GM23338 (cell line): ENCODE measurements at regions not wholly inside any gene's neighbourhood (a gene's known extent, or its start where the extent isn't known, plus 50 kb on each side); places are given as distances from the start of the nearest gene placed in this dataset.

Experiments
- CREB1 ChIP-seq: fragments of 250-450 bp; sonication (Bioruptor Pico); IDR thresholded peaks from 2 replicates; pipeline ENCODE4 v1.5.0; 2020; ENCODE audit warnings: low read depth, mild to moderate bottlenecking, moderate library complexity
- CTCF ChIP-seq, 2 experiments: fragments of 200-600 bp in 1 of 2; sonication (generic) in 1 of 2; conservative IDR thresholded peaks; 2 replicates each; pipeline versions ENCODE4 v1.5.1 to v1.6.1; 2016 to 2017; ENCODE audit warnings: antibody characterized with exemption in 2 of 2, low read depth in 2 of 2, mild to moderate bottlenecking in 2 of 2, moderate library complexity in 1 of 2
- ETS1 ChIP-seq: IDR thresholded peaks from 2 replicates; pipeline ENCODE4 v1.6.1; 2016; ENCODE audit warnings: antibody characterized with exemption
- EZH2 ChIP-seq: fragments of 200-600 bp; sonication (generic); IDR thresholded peaks from one replicate; pipeline ENCODE4 v1.8.0; 2017; ENCODE audit warnings: antibody characterized with exemption, mild to moderate bottlenecking, low read depth; ENCODE audit not compliant: unreplicated experiment
- EZH2phosphoT487 ChIP-seq: fragments of 200-600 bp; sonication (generic); IDR thresholded peaks from one replicate; pipeline ENCODE4 v1.8.1; 2018; ENCODE audit warnings: antibody characterized with exemption; ENCODE audit not compliant: unreplicated experiment
- JUNB ChIP-seq: IDR thresholded peaks from one replicate; pipeline ENCODE4 v1.6.1; 2016; ENCODE audit warnings: antibody characterized with exemption; ENCODE audit not compliant: unreplicated experiment
- NANOG ChIP-seq: IDR thresholded peaks from 2 replicates; pipeline ENCODE4 v1.6.1; 2016; ENCODE audit warnings: antibody characterized with exemption, borderline replicate concordance
- POLR2AphosphoS5 ChIP-seq: IDR thresholded peaks from 2 replicates; pipeline ENCODE4 v1.6.1; 2016; ENCODE audit warnings: antibody characterized with exemption, low read depth
- REST ChIP-seq: IDR thresholded peaks from one replicate; pipeline ENCODE4 v1.6.1; 2018; ENCODE audit warnings: antibody characterized with exemption; ENCODE audit not compliant: unreplicated experiment
- ZNF114 ChIP-seq: fragments of 250-450 bp; sonication (Bioruptor Pico); IDR thresholded peaks from 2 replicates; pipeline ENCODE4 v1.5.0; 2020; ENCODE audit warnings: mild to moderate bottlenecking, moderate library complexity

- TF ChIP-seq CTCF (conservative IDR thresholded peaks at IDR 0.05; ENCODE audit: low read depth in 2 of 2) (no peak), ETS1 (no peak), EZH2 (no peak), POLR2AphosphoS5 (no peak), REST (no peak), ZNF114 (CRISPR knock-in tag) (no peak), CREB1 (CRISPR knock-in tag) (no peak), NANOG (no peak), EZH2phosphoT487 (no peak), JUNB (no peak)
Observed at GRCh38 chr5:168182269-168182668, 109.2 kb upstream of the WWC1 start.
